Choroid plexus epithelial cell (primary cell): ENCODE measurements at regions not wholly inside any gene's neighbourhood (a gene's known extent, or its start where the extent isn't known, plus 50 kb on each side); places are given as distances from the start of the nearest gene placed in this dataset.

Experiments
- DNase-seq: peaks from one replicate; pipeline ENCODE4 v3.0.0-alpha.2; 2010; ENCODE audit warnings: low read depth
- H3K4me3 ChIP-seq: 2 replicates; pipeline ENCODE4 v1.5.1; 2011; ENCODE audit warnings: low read depth, mild to moderate bottlenecking, control low read depth, low read length, moderate library complexity
- TF ChIP-seq, protein P1 (sequence below): conservative IDR thresholded peaks from 2 replicates; pipeline ENCODE4 v1.5.1; 2011; ENCODE audit warnings: low read depth, mild to moderate bottlenecking, control low read depth, inconsistent platforms, low read length, moderate library complexity

- TF ChIP-seq, protein P1, sequence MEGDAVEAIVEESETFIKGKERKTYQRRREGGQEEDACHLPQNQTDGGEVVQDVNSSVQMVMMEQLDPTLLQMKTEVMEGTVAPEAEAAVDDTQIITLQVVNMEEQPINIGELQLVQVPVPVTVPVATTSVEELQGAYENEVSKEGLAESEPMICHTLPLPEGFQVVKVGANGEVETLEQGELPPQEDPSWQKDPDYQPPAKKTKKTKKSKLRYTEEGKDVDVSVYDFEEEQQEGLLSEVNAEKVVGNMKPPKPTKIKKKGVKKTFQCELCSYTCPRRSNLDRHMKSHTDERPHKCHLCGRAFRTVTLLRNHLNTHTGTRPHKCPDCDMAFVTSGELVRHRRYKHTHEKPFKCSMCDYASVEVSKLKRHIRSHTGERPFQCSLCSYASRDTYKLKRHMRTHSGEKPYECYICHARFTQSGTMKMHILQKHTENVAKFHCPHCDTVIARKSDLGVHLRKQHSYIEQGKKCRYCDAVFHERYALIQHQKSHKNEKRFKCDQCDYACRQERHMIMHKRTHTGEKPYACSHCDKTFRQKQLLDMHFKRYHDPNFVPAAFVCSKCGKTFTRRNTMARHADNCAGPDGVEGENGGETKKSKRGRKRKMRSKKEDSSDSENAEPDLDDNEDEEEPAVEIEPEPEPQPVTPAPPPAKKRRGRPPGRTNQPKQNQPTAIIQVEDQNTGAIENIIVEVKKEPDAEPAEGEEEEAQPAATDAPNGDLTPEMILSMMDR = no peak
- no peak overlapping the region for H3K4me3 ChIP-seq
- no peak for DNase-seq
Measured at GRCh38 chr16:62240722-62241121, 204.5 kb upstream of the CDH8 start.

DNA sequence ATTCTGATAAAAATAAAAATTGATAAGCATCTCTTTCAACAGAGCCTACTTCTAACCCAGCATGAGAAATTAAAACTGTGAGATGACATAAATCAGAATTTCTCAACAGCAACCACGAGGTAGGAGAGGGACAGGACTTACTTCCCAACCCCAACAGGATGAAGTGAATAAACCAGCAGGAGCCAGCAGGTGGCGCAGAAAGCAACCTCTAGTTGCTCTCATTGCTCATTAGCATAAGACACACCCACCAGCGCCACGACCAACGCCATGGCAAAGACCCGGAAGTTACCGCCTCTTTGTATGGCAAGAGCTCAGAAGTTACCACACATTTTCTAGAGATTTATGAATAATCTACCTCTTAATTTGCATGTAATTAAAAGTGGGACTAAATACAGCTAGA, 189.4 kb upstream of the CDH8 start:
- no peak overlapping the region for H3K4me3 ChIP-seq
- peak; percentile 1 for DNase-seq
- TF ChIP-seq, protein P1 = no peak

DNA sequence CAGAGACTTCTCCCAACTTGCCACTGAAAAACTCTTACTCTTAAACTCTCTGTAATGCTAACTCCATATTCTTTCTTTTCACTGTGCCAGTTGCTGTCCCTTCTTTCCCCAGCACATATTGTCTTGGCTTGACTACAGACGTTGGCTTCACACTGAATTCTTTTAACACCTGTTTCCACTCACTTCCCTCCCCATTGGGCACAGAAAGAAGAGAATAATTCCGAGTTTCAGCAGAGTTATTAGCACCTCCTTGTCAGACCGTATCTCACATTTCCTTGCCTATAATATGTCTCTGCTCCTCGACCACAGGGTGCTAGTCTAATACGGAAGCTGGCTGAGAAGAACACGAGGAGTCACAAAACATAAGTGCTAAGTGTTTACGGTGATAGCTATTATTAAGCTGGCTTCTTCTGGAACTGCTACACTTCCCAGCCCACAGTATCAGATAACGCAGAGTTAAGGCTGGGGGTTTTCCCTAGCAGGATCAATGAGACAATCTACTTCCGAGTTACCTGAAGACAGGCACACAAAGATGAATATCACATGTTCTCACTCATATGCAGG, 188.5 kb upstream of the CDH8 start:
- no peak overlapping the region for H3K4me3 ChIP-seq
- no peak for DNase-seq
- TF ChIP-seq, protein P1 = no peak

DNA sequence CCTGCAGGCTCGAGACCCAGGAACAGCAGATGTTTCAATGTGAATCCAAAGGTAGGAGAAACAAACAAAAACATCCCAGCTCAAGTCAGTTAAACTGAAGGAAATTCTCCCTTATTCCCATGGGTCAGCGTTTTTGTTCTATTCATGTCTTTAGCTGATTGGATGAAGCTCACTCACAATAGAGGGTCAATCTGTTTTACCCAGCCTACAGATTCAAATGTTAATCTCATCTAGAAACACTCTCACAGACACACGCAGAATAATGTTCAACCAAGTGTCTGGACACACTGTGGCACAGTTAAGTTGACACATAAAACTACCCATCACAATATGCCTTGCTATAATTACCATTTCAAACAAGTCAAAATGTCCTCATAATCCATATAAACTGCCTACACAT, 180.6 kb upstream of the CDH8 start:
- TF ChIP-seq, protein P1 = no peak
- no peak overlapping the region for H3K4me3 ChIP-seq
- DNase-seq = no peak

DNA sequence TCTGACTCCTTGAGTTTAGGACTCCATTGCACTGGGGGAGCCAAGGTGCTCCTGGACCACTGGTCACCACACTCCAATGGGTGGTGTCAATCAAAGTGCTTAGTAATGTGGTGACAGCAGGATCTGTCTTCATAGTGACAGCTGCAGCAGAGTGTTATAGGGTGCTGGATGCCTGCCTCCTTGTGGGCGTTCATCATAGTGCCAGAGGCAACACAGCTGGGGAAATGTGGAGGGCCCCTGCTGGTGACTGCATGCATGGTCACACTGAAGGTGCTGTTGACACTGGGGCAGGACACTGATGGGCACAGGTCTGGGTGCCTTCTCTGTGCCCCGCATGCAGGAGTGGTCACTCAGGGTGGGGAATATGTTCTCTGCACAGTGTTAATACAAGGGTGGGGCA, 177.5 kb upstream of the CDH8 start:
- DNase-seq = no peak
- H3K4me3 ChIP-seq = no peak overlapping the region
- TF ChIP-seq, protein P1 = no peak

DNA sequence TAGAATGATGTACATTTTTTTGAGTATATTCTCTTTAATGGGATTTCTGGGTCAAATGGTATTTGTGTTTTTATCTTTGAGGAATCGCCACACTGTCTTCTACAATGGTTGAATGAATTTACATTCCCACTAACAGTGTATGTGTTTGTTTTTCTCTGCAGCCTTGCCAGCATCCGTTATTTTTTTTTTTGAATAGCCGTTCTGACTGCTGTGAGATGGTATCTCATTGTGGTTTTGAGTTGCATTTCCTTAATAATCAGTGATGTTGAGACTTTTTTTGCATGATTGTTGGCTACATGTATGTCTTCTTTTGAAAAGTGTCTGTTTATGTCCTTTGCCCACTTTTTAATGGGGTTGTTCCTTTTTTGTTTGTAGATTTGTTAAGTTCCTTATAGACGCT, 172.7 kb upstream of the CDH8 start:
- no peak for DNase-seq
- TF ChIP-seq, protein P1 = no peak

GRCh38 chr16:62205459-62205858, 169.2 kb upstream of the CDH8 start:
- no peak overlapping the region for H3K4me3 ChIP-seq
- TF ChIP-seq, protein P1 = no peak
- no peak for DNase-seq

More for the DNA sequence above, 172.7 kb upstream of the CDH8 start:
- no peak overlapping the region for H3K4me3 ChIP-seq
